K562 (cell line): ENCODE measurements at regions not wholly inside any gene's neighbourhood (a gene's known extent, or its start where the extent isn't known, plus 50 kb on each side); places are given as distances from the start of the nearest gene placed in this dataset.
A peak's percentile ranks its signal among the peaks of the same experiment; 100 is the strongest.

Source experiments
- CBFA2T2 ChIP-seq: fragments of 450-650 bp; conservative IDR thresholded peaks from 2 replicates; pipeline ENCODE4 v1.6.1; 2017; ENCODE audit warnings: mild to moderate bottlenecking
- DDX20 ChIP-seq: fragments of 450-650 bp; IDR thresholded peaks from 2 replicates; pipeline ENCODE4 v1.6.1; 2016; ENCODE audit warnings: missing genetic modification characterization, low read depth, mild to moderate bottlenecking, missing compliant biosample characterization, moderate library complexity
- DMBX1 ChIP-seq: fragments of 250-450 bp; sonication (Bioruptor Pico); IDR thresholded peaks from 2 replicates; pipeline ENCODE4 v1.8.0; 2022; ENCODE audit warnings: inconsistent platforms, mild to moderate bottlenecking, moderate library complexity, borderline replicate concordance
- ETV1 ChIP-seq: fragments of 450-650 bp; conservative IDR thresholded peaks from 2 replicates; pipeline ENCODE4 v1.6.1; 2016; ENCODE audit warnings: missing genetic modification characterization, control low read depth, low read depth, missing compliant biosample characterization
- PTRF ChIP-seq: fragments of 450-650 bp; IDR thresholded peaks from 2 replicates; pipeline ENCODE4 v1.6.1; 2016; ENCODE audit warnings: mild to moderate bottlenecking, missing genetic modification characterization, missing compliant biosample characterization
- RAD21 ChIP-seq, 2 experiments: fragments of 250-450 bp in 1 of 2; fragments of 450-650 bp in 1 of 2; sonication (Bioruptor Pico) in 1 of 2; formaldehyde crosslinking in 1 of 2; IDR thresholded peaks in 1 of 2; conservative IDR thresholded peaks in 1 of 2; 2 replicates each; pipeline versions ENCODE4 v1.4.0 to v1.8.0; 2020 to 2022; ENCODE audit warnings: mild to moderate bottlenecking in 2 of 2, moderate library complexity in 1 of 2
- SRF ChIP-seq, 2 experiments: fragments of 250-450, 450-650 bp in 1 of 2; sonication (Bioruptor Pico) in 1 of 2; sonication (generic) in 1 of 2; formaldehyde crosslinking; IDR thresholded peaks; 2 replicates each; pipeline versions ENCODE4 v1.5.0 to v1.5.1; 2020 to 2022; ENCODE audit warnings: mild to moderate bottlenecking in 1 of 2, missing genetic modification reagents in 1 of 2
- ZNF140 ChIP-seq: fragments of 250-450 bp; sonication (Bioruptor Pico); IDR thresholded peaks from 2 replicates; pipeline ENCODE4 v1.8.0; 2021; ENCODE audit warnings: moderate library complexity, mild to moderate bottlenecking, inconsistent platforms
- ZNF253 ChIP-seq: fragments of 250-450 bp; sonication (Bioruptor Pico); conservative IDR thresholded peaks from 2 replicates; pipeline ENCODE4 v1.6.1; 2021; ENCODE audit warnings: mild to moderate bottlenecking
- ZNF318 ChIP-seq, 2 experiments: fragments of 450-650 bp; IDR thresholded peaks; 2 replicates each; pipeline ENCODE4 v1.6.1; 2016; ENCODE audit warnings: mild to moderate bottlenecking in 2 of 2, borderline replicate concordance in 1 of 2, low read depth in 1 of 2, moderate library complexity in 1 of 2
- ZNF764 ChIP-seq: fragments of 250-450 bp; sonication (Bioruptor Pico); IDR thresholded peaks from 2 replicates; pipeline ENCODE4 v1.4.0; 2020; ENCODE audit warnings: low read depth, mild to moderate bottlenecking, moderate library complexity
- ZSCAN32 ChIP-seq: fragments of 450-650 bp; formaldehyde crosslinking; IDR thresholded peaks from 2 replicates; pipeline ENCODE4 v1.4.0; 2020; ENCODE audit warnings: mild to moderate bottlenecking, moderate library complexity
- TF ChIP-seq, protein P1 (sequence below), 2 experiments: fragments of 450-650 bp in 1 of 2; IDR thresholded peaks; 2 replicates each; pipeline ENCODE4 v1.6.1; 2011 to 2017; ENCODE audit warnings: low read depth in 2 of 2, antibody characterized with exemption in 1 of 2, borderline replicate concordance in 1 of 2, low read length in 1 of 2, mild to moderate bottlenecking in 1 of 2, mixed read lengths in 1 of 2; ENCODE audit not compliant: control insufficient read depth in 1 of 2

GRCh38 chr21:8419925-8420560 lies 2101.3 kb upstream of the TPTE start (continued):
- TF ChIP-seq, protein P1, sequence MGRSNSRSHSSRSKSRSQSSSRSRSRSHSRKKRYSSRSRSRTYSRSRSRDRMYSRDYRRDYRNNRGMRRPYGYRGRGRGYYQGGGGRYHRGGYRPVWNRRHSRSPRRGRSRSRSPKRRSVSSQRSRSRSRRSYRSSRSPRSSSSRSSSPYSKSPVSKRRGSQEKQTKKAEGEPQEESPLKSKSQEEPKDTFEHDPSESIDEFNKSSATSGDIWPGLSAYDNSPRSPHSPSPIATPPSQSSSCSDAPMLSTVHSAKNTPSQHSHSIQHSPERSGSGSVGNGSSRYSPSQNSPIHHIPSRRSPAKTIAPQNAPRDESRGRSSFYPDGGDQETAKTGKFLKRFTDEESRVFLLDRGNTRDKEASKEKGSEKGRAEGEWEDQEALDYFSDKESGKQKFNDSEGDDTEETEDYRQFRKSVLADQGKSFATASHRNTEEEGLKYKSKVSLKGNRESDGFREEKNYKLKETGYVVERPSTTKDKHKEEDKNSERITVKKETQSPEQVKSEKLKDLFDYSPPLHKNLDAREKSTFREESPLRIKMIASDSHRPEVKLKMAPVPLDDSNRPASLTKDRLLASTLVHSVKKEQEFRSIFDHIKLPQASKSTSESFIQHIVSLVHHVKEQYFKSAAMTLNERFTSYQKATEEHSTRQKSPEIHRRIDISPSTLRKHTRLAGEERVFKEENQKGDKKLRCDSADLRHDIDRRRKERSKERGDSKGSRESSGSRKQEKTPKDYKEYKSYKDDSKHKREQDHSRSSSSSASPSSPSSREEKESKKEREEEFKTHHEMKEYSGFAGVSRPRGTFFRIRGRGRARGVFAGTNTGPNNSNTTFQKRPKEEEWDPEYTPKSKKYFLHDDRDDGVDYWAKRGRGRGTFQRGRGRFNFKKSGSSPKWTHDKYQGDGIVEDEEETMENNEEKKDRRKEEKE (IDR thresholded peaks at IDR 0.05; ENCODE audit: borderline replicate concordance in 1 of 2, control insufficient read depth in 1 of 2, low read depth in 2 of 2, low read length in 1 of 2), result peak in 1 of 2 experiments; percentile 93; a peak in 2 of 4 replicates
- TF ChIP-seq SRF (CRISPR knock-in tag; IDR thresholded peaks at IDR 0.05) (peak in 1 of 2 experiments; percentile 89; a peak in 1 of 4 replicates), ZNF764 (CRISPR knock-in tag) (peak; percentile 72; the same call in 1 of the 2 replicates), DMBX1 (CRISPR knock-in tag) (peak; percentile 47; the same call in 1 of the 2 replicates), DDX20 (tag) (peak; percentile 87; the same call in 1 of the 2 replicates), CBFA2T2 (peak; percentile 59), RAD21 (CRISPR knock-in tag; conservative IDR thresholded peaks at IDR 0.05 in 1 of 2, IDR thresholded peaks at IDR 0.05 in 1 of 2) (peak in 1 of 2 experiments; percentile 20; a peak in 1 of 4 replicates), PTRF (peak; percentile 89), ZNF140 (CRISPR knock-in tag) (peak; percentile 82; the same call in 1 of the 2 replicates), ZNF318 (IDR thresholded peaks at IDR 0.05; ENCODE audit: borderline replicate concordance in 1 of 2, low read depth in 1 of 2) (peak in 1 of 2 experiments; percentile 59; a peak in 2 of 4 replicates), ETV1 (tag) (peak; percentile 35; the same call in 1 of the 2 replicates), ZNF253 (peak; percentile 97), ZSCAN32 (peak; percentile 89)
